Stimulated activated naive CD8-positive, alpha-beta T cell treated with anti-CD3 and anti-CD28 coated beads, Interleukin-15, Interleukin-2, amounts not matched to agents 100 U/mL and 50 U/mL, for 24 hours (primary cell): ENCODE measurements at regions not wholly inside any gene's neighbourhood (a gene's known extent, or its start where the extent isn't known, plus 50 kb on each side); places are given as distances from the start of the nearest gene placed in this dataset.

Experiments used
- ATAC-seq: fragments of 150-1000 bp; cut with Tn5 transposase; one replicate; pipeline ENCODE4 v1.10.0; 2021
- DNase-seq: peaks from one replicate; pipeline ENCODE4 v3.0.0; 2021

DNA sequence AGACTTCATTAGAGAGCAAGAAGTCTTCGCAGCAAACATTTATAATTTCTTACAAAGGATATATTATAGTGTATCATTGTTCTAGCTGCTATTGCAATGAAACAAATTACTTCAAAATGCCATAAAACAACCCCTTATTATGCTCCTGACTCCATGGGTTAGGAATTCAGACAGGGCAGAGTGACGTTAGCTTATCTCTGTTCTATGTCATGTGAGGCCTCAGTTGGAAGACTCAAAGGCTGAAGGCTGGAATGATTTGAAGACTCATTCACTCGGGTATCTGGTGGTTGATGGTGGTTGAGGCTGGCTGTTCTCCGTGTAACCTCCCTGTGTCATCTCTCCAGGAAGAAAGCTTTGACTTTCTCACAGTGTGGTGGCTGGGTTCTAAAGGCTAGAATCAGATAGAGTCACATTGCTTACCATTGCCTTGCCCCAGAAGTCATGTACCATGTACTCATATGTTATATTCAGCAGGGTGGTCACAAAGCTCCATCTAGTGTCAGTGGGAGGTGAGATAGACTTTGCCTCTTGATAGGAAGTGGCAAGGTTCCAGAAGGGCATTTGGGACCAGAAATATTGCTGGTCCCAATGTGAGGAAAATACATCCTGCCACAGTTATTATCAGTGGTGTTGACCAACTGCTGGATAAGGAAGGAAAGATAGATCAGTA, 226.9 kb downstream of the TMEM38B start:
- DNase-seq = no peak
- ATAC-seq = no peak

DNA sequence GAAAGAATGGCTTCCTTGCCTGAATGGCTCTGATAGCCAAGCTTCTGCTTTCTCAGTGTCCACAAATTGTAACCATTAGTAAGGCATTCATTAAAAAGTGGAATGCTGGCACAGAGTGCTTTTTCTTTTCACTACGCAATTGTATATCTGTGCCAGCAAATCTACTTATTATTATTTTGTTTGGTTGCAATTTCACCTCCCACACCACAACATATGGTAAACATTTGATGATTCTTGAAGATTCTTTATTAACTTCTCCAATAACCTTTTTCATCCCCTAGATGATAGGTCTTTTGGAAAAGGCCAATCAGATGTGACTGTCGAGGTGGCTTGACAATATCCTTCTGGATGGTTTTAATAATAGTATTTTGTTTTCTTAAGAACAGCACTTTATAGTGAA, 234.1 kb downstream of the TMEM38B start:
- no peak for ATAC-seq

DNA sequence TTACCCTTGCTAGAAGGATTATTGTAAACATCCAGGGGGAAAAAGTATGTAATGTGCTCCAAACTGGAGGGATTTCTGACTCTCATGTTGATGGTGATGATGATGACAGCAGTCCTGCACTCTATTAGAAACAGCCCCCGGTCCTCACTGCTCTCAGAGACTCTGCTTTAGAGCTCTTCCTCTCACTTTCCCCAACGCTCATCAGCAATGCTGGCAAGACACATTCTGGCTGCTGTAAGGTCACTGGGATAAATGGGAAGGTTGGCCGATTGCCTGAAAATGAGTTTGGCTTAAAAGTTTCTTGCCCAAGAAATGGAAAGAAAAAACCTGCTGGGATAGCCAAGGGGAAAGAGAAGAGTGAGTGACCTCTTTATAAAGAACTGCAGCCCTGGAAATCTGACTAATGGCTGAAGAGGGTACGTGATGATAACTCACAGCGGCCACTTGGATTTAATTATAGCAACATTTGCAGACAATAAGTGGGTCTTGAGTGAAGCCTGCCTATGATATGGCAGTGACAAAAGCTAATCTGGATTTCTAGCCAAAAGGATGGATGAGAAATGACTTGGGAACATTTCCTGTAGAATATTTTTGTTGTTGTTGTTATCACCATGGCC, 235.8 kb downstream of the TMEM38B start:
- ATAC-seq = no peak

More for the DNA sequence above, 234.1 kb downstream of the TMEM38B start:
- no peak for DNase-seq

DNA sequence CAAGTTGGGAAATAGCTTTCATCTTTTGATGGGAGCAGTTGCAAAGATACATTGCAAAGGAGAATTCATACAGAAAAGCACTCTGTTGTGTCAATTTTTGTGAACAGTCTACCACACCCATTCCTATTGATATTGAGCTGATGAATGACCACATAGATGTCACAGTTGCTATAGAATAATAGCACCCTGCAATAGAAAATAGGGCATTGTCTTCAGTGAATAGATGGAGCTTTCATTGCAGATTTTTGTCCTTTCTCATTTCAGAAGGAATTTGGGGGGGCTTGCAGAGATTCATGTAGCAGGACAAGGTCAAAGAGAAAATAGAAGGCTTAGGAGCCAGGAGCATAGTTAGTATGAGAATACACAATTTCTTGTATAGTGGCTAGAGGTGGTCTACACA, 237.9 kb downstream of the TMEM38B start:
- ATAC-seq = no peak
- DNase-seq = no peak

More for the DNA sequence above, 235.8 kb downstream of the TMEM38B start:
- DNase-seq = no peak

DNA sequence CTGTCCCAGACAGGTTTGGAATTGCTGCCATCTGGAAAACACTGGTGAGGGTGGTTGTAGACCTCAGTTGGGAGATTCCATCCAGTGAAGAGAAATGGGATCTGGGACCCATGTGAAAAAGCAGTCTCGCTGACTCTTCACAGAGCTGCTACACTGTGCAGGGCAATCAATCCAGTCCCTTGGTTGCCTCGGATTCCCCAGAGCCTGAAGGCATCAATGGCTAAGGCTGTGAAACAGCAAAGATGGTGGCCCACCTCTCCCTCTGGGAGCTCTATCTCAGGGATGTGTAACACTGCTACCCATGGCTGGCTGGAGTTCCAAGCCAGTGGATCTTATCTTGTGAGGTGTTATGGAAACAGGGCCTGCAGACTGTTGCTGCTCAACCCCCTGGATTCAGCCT, 256.1 kb downstream of the TMEM38B start:
- ATAC-seq (no peak), DNase-seq (no peak)

DNA sequence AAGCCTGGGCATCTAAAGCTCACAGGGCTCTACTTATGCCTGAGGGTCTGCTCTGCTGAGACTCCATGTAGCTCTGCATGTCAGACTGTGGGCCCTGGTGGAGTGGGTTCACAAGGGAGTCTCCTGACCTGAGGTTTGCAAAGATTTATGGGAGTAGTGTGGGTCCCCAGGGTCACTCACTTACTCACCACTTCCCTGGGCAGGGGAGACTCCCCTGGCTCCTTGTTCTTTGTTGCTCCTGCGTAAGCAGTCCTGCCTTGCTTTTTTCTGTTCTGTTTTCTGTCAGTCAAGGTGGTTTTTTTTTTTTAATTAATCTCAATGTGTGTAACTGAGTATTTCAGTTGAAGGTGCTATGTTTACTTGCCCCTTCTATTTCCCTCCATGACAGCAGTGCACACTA, 256.6 kb downstream of the TMEM38B start:
- ATAC-seq (no peak), DNase-seq (no peak)

DNA sequence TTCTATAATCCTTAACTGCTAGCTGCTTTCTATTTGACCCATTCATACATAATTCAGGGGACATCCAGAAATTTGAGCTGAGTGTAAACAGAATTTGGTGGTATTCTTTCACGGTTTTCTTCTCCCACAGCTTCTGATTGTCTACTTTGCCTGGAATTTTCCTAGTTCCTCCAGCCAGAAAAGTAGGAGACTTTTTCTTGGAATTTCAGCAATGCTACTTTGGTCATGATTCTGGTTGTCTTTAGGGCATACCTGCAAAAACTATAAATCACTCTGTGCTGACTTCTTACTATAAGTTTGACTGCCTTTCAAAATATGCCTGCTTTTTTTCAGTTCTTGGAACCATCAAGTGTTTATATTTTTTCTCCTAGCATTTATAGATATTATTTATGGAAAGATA, 260.2 kb downstream of the TMEM38B start:
- DNase-seq (no peak), ATAC-seq (no peak)

DNA sequence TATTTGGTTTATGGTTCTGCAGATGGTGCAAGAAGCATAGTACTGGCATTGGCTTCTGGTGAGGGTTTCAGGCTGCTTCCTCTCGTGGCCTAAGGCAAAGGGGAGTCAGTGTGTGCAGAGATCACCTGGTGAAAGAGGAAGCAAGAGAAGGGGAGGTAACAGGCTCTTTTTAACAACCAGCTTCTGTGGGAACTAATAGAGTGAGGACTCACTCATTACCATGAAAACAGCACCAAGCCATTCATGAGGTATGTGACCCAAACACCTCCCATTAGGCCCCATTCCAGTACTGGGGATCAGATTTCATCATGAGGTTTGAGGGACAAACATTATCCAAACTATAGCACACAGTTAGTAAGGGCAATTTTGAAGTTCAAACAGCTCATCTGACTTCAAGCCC, 263.5 kb downstream of the TMEM38B start:
- DNase-seq = no peak
- ATAC-seq = no peak

DNA sequence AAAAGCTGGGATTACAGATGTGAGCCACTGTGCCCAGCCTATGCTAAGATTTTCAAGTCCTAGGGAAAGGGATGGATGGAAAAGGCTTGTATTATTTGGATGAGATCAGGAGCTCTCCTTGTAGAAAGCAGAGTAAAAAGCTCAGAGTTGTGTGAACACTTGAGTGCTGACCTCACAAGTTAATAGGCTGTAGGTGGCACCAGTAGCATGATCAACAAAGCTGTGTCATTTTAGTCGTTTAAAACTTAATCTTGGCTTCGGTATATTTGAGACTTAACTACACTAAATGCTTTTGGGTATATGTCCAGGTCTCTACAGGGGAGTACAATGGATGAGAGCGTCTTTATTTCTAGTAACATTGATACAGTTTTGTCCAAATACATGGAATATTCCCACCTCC, 264.2 kb downstream of the TMEM38B start:
- ATAC-seq = no peak
- DNase-seq = no peak

DNA sequence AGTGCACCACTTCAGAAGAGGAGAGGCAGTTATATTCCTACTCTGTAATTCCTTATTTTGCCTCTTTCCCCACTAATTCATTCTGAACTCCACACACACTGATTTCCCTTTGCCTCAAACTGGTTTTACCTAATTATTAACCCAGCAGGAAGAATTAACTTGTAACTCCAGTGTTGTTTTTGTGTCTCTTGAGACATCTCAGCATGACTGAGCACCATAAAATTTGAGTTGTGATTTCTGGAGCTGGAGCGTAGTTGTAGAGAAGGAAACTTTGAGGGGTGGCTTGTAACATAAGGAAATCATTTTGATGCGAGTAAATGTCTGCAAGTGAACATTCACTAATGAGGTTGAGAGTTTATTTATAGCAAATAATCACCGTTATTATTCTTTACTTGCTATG, 265.2 kb downstream of the TMEM38B start:
- ATAC-seq = no peak
- no peak for DNase-seq

DNA sequence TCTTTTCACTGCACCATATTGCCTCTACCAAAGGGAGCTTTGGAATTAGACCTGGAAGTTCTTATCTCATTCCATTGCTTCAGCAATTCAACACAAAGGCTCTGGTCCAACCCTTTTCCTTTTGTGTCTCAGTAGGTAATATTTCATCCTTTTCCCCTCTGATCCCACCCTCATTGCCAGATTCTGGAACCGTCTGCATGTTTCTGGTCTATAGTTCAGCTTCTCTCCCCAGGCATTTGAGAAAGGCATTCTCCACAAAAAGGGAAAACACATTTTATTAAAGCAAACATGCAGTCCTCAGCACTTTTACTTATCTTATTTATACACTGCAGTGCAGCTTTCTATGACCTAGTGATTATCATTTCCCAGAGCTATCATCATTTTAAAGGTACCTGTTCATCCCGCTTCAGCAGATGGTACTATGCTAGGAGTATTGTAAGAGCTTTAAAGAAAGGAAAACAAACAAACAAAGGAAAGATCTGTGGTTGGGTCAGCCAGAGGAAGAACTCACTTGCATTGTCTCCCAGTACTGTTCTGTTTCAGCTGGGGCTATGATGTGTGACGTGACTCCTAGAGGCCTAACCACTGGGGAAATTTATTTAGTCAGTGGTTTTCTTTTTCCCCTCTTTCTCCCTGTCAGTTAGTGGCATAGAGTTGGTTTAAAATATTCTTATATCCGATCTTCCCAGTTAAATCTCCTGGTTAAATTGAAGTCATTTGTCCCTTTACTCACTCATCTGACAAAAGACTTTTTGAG, 269.2 kb downstream of the TMEM38B start:
- no peak for ATAC-seq
- DNase-seq = no peak

DNA sequence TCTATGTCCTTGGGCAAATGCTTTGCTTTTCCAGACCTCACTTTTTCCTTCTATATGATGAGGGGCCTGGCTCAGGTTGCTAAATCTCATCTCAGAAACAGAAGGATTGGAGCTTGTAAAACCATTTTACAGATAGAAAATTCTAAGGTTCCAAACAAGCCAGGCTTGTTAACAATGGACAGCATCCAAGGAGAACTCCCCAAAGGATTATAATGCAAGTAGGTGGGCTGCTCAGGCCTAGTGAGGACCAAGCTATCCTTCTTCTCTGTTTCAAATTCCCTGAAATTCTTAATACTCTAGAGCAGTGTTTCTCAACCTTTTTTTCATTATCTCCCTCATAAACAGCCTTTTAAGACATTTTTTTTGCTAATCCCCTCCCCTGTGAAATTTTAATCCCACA, 269.8 kb downstream of the TMEM38B start:
- ATAC-seq = no peak
- no peak for DNase-seq

DNA sequence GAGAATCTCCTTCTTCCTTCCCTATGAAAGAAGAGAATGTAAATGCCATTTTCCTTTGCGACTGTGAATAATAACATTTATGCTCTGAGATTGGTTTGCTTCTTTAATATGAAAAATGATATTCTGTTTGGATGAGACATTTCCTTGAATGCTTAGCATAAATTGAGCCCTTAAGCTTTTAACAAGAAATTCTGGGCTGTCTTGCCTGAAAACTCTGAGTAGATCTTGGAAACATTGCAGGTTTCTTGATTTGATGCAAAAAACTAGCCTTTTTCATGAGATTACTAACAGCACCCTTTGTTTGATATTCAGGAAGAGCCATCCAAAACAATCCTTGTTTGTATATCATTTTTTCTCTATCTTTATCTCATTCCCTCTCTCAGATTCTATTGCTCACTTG, 272.5 kb downstream of the TMEM38B start:
- no peak for DNase-seq
- no peak for ATAC-seq

DNA sequence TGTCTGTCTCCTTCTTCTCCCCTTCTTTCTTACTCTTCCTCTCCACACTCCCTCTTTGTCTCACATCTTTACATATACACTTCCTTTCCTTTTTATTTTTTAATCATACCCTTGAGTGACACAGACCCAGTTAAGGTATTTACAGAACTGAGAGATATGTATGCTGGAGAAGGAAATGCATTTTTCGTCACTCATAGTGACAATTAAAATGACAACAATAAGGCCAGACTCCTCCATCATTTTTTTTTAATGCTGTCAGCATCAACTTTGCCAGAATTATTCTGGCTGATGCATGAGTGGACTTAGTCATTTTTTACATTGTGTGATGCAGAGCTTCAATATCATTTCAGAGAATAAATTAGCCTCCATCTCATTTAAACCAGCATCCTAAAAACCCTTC, 272.9 kb downstream of the TMEM38B start:
- ATAC-seq = no peak

DNA sequence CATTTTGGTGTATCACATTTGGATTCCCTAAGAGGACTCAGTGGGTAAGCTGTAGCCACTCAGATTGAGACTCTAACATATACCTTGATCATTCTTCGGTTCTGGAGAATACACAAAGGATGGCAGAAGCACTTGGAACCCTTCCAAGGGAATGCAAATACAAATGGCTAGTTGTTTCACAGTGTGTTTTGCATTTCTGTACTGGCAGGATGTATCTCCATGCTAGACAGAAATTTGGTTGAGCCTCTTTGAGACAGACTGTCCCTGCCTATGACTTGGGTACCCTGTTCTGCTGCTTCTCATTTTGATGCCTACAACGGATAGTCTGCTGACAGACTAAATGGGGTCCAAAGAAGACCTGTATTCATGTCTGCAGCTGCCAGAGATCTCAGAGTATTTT, 273.5 kb downstream of the TMEM38B start:
- ATAC-seq = no peak
- no peak for DNase-seq

More for the DNA sequence above, 272.9 kb downstream of the TMEM38B start:
- DNase-seq = no peak

DNA sequence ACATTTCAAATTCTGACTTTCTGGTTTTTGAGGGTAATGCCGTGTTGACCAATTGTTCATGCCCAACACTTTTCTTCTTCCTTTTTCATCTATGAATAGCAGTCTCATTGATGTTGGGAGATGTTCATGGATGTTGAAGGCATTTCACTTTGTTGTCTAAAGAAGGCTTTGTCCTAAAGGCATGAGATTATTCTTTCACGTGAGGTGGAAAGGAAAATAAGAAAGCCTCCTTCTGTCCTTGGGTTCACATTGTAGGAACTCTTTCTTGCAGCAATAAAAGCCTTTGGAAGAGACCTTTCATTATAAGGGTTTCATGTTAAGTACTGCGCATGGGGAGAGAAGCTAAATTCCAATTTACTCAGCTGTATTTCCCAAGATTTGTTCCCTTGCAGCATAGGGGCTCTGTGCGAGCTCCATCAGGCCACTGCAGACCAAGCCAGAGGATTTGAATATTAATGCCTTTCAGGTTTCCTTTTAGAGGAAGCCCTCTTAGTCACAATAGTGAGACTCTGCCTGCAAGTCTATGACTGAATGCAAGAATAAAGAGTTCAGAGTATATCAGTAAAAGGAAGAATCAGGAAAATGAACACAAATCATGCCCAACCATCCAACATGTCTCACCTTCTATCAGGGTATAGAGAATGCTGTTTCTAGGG, 274.6 kb downstream of the TMEM38B start:
- DNase-seq = no peak
- ATAC-seq = no peak

DNA sequence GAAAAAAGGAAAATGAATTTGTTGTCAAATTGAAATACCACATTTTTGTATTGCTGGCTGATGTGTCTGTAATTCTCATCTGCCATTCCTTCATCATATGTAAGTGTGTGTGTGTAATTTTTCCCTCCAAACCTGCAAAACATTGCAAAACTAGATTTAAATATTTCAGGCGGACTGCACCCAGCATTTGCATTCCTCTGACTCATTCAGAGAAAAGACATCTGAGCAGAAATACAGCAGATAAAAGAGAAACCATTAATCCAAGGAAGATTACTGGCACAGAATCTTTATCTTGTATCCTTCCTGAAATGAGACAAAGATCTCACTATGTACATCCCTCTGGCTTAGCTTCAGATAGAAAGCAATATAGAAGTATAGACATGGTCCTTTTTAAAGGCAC, 275.3 kb downstream of the TMEM38B start:
- no peak for DNase-seq
- ATAC-seq = no peak

DNA sequence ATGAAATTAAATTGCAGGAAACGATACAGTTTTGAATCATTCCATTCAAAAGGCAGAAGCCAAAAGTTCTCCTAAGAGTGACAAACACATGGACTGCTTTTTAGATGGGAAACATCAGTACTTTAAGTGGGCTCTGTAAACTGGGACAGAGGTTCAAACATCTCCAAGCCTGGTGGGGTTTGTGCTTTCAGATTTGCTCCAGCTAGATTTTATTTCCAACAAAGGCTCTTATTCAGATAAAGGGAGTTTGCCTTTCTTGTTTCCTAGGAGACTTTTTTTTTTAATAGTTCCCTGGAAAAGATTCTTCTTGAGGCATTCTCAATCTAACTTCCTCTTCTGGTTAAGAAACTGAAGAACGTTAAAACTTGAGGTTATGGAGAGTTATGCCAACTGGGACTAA, 277.6 kb downstream of the TMEM38B start:
- DNase-seq = no peak
- ATAC-seq = no peak

DNA sequence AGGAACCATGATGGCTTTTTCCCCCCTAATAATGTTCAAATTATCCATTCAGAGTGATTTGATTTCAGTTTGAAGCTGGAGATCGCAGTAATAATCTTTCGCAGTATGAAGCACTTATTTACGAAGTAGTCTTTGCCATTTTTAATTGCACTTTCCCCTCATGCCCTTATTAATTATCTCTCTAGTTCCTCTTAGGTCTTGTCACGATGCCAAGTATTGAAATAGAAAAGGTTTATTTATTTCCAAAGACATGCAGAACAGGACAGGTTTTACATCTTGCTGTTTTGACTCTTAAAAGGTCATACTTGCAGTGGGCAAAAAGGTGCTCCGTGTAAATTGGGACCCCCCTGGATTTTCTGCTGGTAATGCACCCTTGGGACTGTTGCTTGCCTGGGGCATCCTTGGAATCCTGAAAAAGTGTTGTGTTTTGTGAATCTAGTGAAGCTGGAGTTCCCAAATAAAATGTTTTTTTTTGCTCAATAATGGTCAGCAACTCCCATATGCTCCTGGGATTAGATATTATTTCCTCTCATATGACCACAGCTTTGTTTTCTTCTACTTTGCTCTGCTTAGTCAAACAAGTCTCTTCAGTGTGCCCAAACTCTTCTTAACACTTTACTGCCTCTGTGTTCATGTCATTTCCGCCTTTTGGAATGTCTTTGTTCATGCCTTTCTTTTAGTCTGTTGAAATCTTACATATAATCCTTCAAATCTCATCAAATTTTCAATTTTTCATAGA, 278.3 kb downstream of the TMEM38B start:
- no peak for ATAC-seq

DNA sequence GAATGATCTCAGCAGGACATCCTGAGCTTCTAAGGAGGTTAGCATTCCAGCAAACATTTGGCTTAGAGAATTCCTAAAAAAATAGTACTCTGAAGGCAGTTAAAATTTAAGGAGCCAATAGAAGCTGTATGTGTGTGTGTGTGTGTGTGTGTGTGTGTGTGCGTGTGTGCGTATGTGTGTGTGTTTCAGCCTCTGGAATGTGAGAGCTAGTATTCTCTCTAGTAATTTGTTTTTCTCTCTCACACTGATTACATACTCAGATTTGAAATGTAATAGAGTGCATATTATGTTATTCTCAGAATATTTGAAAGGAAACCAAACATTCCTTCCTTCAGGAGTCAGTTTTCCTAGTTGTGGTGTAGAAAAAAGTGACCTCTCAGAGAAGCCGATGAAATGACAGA, 279.6 kb downstream of the TMEM38B start:
- DNase-seq = no peak
- ATAC-seq = no peak

More for the DNA sequence above, 278.3 kb downstream of the TMEM38B start:
- no peak for DNase-seq

DNA sequence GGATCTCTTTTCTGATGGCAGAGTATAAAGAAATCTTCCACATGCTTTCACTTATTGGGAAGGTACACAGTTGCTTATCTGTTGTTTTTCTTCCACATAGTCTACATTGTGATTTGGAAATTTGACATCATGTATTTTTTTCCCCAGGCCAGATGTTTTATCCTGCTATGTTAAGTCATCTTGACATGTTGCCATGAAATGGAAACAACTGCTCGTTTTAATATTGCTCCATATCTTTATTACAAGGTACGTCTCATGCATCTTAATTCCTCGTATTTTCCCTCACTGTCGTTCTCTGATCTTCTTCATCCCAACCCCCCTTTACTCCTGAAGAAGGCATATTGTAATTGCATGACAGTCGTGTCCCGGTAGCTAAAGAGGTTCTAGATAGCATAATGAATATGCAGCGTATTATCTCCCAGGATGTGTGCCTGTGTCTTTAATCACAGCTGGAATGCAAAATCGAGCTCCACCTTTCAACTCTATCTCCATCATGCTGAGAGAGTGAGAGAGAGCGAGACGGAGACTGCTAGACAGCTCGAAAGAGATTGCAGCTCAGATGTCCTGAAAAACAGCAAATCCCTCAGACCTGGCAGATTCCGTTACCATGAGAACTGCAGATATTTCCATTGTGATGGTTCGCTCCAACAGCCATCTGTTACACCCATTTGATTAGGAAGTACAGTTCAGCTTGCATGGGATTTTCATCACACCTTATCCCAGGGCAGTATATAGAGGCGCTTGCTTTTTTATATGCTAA, 281.7 kb downstream of the TMEM38B start:
- ATAC-seq = no peak
- DNase-seq = no peak

DNA sequence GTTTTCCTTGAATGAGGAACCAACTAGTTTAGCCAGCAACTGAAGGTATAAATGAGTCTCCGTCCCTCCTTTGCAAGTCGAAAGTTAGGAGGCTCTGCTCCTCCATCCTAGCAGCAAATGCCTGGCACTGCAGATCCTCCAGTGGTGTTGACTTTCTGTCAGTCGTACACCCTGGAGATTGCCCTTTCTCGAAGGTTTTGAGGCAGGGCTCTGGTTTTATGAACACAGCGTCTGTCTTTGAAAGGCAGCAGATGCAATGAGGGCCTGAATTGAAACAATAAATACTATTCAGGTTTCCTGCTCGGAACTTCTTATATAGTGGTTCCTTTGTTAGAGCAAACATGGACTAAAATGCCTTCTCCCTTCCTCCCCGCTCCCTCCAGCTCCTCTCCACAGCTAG, 284.0 kb downstream of the TMEM38B start:
- DNase-seq = no peak
- no peak for ATAC-seq
